GM23248 (cell line): ENCODE measurements at regions not wholly inside any gene's neighbourhood (a gene's known extent, or its start where the extent isn't known, plus 50 kb on each side); places are given as distances from the start of the nearest gene placed in this dataset.

ENCODE experiments used
- EZH2 ChIP-seq: fragments of 200-600 bp; sonication (generic); IDR thresholded peaks from 2 replicates; pipeline ENCODE4 v1.6.1; 2018; ENCODE audit warnings: antibody characterized with exemption, mild to moderate bottlenecking; ENCODE audit not compliant: insufficient read depth, poor library complexity, severe bottlenecking
- EZH2phosphoT487 ChIP-seq: fragments of 200-600 bp; sonication (generic); IDR thresholded peaks from 2 replicates; pipeline ENCODE4 v1.6.1; 2018; ENCODE audit warnings: antibody characterized with exemption, moderate library complexity, mild to moderate bottlenecking, low read depth; ENCODE audit not compliant: insufficient read depth

DNA sequence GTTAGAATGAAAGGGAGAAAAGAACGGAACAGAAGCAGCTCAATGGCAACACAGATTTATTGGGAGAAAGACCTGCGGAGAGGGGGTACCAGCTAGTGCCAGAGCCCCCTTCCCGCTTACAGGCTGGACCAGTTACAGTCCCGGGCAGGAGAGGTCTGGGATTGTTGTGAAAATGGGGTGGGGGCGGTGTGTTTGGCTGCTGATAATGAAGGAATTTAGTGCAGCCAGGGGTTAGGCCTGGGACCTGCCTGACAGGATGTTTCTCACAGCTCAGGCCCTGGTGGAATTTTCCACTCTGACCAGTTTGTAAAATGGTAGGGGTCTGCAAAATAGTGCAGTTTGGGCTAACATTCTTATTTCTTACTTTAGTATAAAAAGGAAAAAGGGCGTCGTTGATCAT, 75.4 kb upstream of the SPIN4 start:
- TF ChIP-seq EZH2 (no peak), EZH2phosphoT487 (no peak)
